LNCaP clone FGC (cell line): ENCODE measurements at regions not wholly inside any gene's neighbourhood (a gene's known extent, or its start where the extent isn't known, plus 50 kb on each side); places are given as distances from the start of the nearest gene placed in this dataset.

Experiments
- DNase-seq: peaks from one replicate; pipeline ENCODE4 v3.0.0-alpha.2; 2011; ENCODE audit warnings: low read depth
- H3K4me3 ChIP-seq: 2 replicates; pipeline ENCODE4 v1.5.1; 2011; ENCODE audit warnings: mild to moderate bottlenecking, low read depth, low read length, control low read depth
- CTCF ChIP-seq: IDR thresholded peaks from 2 replicates; pipeline ENCODE4 v1.5.1; 2012; ENCODE audit warnings: mild to moderate bottlenecking; ENCODE audit not compliant: control insufficient read depth, insufficient read depth; ENCODE audit errors: extremely low read depth

GRCh38 chr14:101122237-101123141 is 219.0 kb upstream of the RTL1 start:
- TF ChIP-seq CTCF: no peak
- DNase-seq: no peak
- H3K4me3 ChIP-seq: no peak overlapping the region

GRCh38 chr14:101123618-101124510 is 220.3 kb upstream of the RTL1 start:
- no peak for DNase-seq
- no peak for TF ChIP-seq CTCF
- no peak overlapping the region for H3K4me3 ChIP-seq

- no peak for DNase-seq
- TF ChIP-seq CTCF: no peak
Observed at GRCh38 chr14:101124815-101125214, 221.3 kb upstream of the RTL1 start.

GRCh38 chr14:101125313-101125712 is 221.8 kb upstream of the RTL1 start:
- H3K4me3 ChIP-seq: no peak overlapping the region
- TF ChIP-seq CTCF: no peak
- DNase-seq: no peak

More at GRCh38 chr14:101124815-101125214, 221.3 kb upstream of the RTL1 start:
- no peak overlapping the region for H3K4me3 ChIP-seq

- no peak for TF ChIP-seq CTCF
- DNase-seq: no peak
- no peak overlapping the region for H3K4me3 ChIP-seq
Observed at GRCh38 chr14:101125719-101126651, 222.5 kb upstream of the RTL1 start.

- no peak for TF ChIP-seq CTCF
- DNase-seq: no peak
- no peak overlapping the region for H3K4me3 ChIP-seq
Observed at GRCh38 chr14:101126731-101127130, 223.2 kb upstream of the RTL1 start.
